H9 (cell line): ENCODE measurements at regions not wholly inside any gene's neighbourhood (a gene's known extent, or its start where the extent isn't known, plus 50 kb on each side); places are given as distances from the start of the nearest gene placed in this dataset.

Experiments
- DNase-seq: peaks from one replicate; pipeline ENCODE4 v3.0.0-alpha.2; 2017
- H2AFZ ChIP-seq: one replicate; pipeline ENCODE4 v1.6.1; 2013; ENCODE audit warnings: mild to moderate bottlenecking, low read length, control low read depth, moderate library complexity
- H2AK5ac ChIP-seq: 2 replicates; pipeline ENCODE4 v1.6.1; 2013; ENCODE audit warnings: low read length, control low read depth, mixed read lengths; ENCODE audit not compliant: insufficient read length
- H2BK120ac ChIP-seq: one replicate; pipeline ENCODE4 v1.6.1; 2013; ENCODE audit warnings: low read depth, mild to moderate bottlenecking, low read length, control low read depth, inconsistent platforms; ENCODE audit not compliant: poor library complexity, severe bottlenecking
- H2BK12ac ChIP-seq: 2 replicates; pipeline ENCODE4 v1.6.1; 2013; ENCODE audit warnings: low read length, control low read depth, mixed read lengths, low read depth; ENCODE audit not compliant: insufficient read length
- H2BK15ac ChIP-seq: 2 replicates; pipeline ENCODE4 v1.6.1; 2013; ENCODE audit warnings: low read depth, low read length, control low read depth
- H2BK20ac ChIP-seq: one replicate; pipeline ENCODE4 v1.6.1; 2013; ENCODE audit warnings: low read depth, mild to moderate bottlenecking, low read length, control low read depth, inconsistent platforms; ENCODE audit not compliant: poor library complexity, severe bottlenecking
- H2BK5ac ChIP-seq: 2 replicates; pipeline ENCODE4 v1.6.1; 2013; ENCODE audit warnings: low read length, control low read depth, mixed read lengths; ENCODE audit not compliant: insufficient read length
- H3K14ac ChIP-seq: 2 replicates; pipeline ENCODE4 v1.6.1; 2013; ENCODE audit warnings: low read length, control low read depth; ENCODE audit not compliant: insufficient read depth
- H3K18ac ChIP-seq: 2 replicates; pipeline ENCODE4 v1.6.1; 2013; ENCODE audit warnings: low read depth, mild to moderate bottlenecking, mixed read lengths, low read length, control low read depth; ENCODE audit not compliant: insufficient read length
- H3K23ac ChIP-seq: 2 replicates; pipeline ENCODE4 v1.6.1; 2013; ENCODE audit warnings: low read length, control low read depth, mixed read lengths, low read depth; ENCODE audit not compliant: insufficient read length
- H3K23me2 ChIP-seq: 2 replicates; pipeline ENCODE4 v1.6.1; 2013; ENCODE audit warnings: low read depth, mild to moderate bottlenecking, mixed read lengths, low read length, control low read depth; ENCODE audit not compliant: insufficient read length, poor library complexity, severe bottlenecking
- H3K27ac ChIP-seq: 2 replicates; pipeline ENCODE4 v1.5.1; 2013; ENCODE audit warnings: low read length, control low read depth, mixed read lengths, low read depth; ENCODE audit not compliant: insufficient read length
- H3K27me3 ChIP-seq: 2 replicates; pipeline ENCODE4 v1.6.1; 2013; ENCODE audit warnings: low read length, control low read depth, inconsistent platforms; ENCODE audit not compliant: insufficient read depth
- H3K4ac ChIP-seq: 2 replicates; pipeline ENCODE4 v1.6.1; 2013; ENCODE audit warnings: low read depth, mild to moderate bottlenecking, control low read depth, inconsistent platforms, low read length, moderate library complexity
- H3K4me1 ChIP-seq: 2 replicates; pipeline ENCODE4 v1.6.1; 2013; ENCODE audit warnings: low read length, control low read depth, inconsistent platforms; ENCODE audit not compliant: insufficient read depth
- H3K4me2 ChIP-seq: 2 replicates; pipeline ENCODE4 v1.6.1; 2013; ENCODE audit warnings: low read length, control low read depth, mixed read lengths; ENCODE audit not compliant: insufficient read length, insufficient read depth
- H3K56ac ChIP-seq: 2 replicates; pipeline ENCODE4 v1.6.1; 2013; ENCODE audit warnings: low read depth, mild to moderate bottlenecking, mixed read lengths, low read length, control low read depth; ENCODE audit not compliant: insufficient read length
- H3K79me1 ChIP-seq: 2 replicates; pipeline ENCODE4 v1.6.1; 2013; ENCODE audit warnings: low read depth, mild to moderate bottlenecking, moderate library complexity, low read length, control low read depth, inconsistent platforms; ENCODE audit not compliant: insufficient read depth, poor library complexity, severe bottlenecking
- H3K79me2 ChIP-seq: 2 replicates; pipeline ENCODE4 v1.6.1; 2013; ENCODE audit warnings: low read length, control low read depth, inconsistent platforms; ENCODE audit not compliant: insufficient read depth
- H3K9ac ChIP-seq: 2 replicates; pipeline ENCODE4 v1.6.1; 2013; ENCODE audit warnings: low read length, control low read depth, mixed read lengths; ENCODE audit not compliant: insufficient read length; ENCODE audit errors: extremely low read depth
- H3K9me3 ChIP-seq: one replicate; pipeline ENCODE4 v1.6.1; 2013; ENCODE audit warnings: low read depth, low read length, inconsistent platforms; ENCODE audit not compliant: control insufficient read depth
- H3T11ph ChIP-seq: one replicate; pipeline ENCODE4 v1.6.1; 2013; ENCODE audit warnings: mild to moderate bottlenecking, low read length, control low read depth, inconsistent platforms
- H4K20me1 ChIP-seq: one replicate; pipeline ENCODE4 v1.6.1; 2013; ENCODE audit not compliant: control insufficient read depth, insufficient read length, insufficient read depth
- H4K5ac ChIP-seq: 2 replicates; pipeline ENCODE4 v1.6.1; 2013; ENCODE audit warnings: low read depth, mild to moderate bottlenecking, mixed read lengths, low read length, control low read depth; ENCODE audit not compliant: insufficient read length
- H4K8ac ChIP-seq: replicated peaks from 2 replicates; pipeline ENCODE4 v1.6.1; 2013; ENCODE audit warnings: low read length, control low read depth, mixed read lengths, low read depth; ENCODE audit not compliant: insufficient read length
- H4K91ac ChIP-seq: 2 replicates; pipeline ENCODE4 v1.6.1; 2013; ENCODE audit warnings: low read depth, mild to moderate bottlenecking, moderate library complexity, mixed read lengths, low read length, control low read depth; ENCODE audit not compliant: insufficient read length
- H3K27ac Mint-ChIP-seq, 3 experiments: 2 replicates in 2 of 3; 3 replicates in 1 of 3; pipeline ENCODE4 v1.8.0; 2020 to 2021; ENCODE audit warnings: mixed read lengths in 3 of 3, mild to moderate bottlenecking in 1 of 3, moderate library complexity in 1 of 3
- H3K27me3 Mint-ChIP-seq: 2 replicates; pipeline ENCODE4 v1.8.0; 2021; ENCODE audit warnings: low read depth, mild to moderate bottlenecking, moderate library complexity, mixed read lengths
- H3K36me3 Mint-ChIP-seq, 3 experiments: 2 replicates in 2 of 3; 3 replicates in 1 of 3; pipeline ENCODE4 v1.8.0; 2020 to 2021; ENCODE audit warnings: low read depth in 3 of 3, mixed read lengths in 3 of 3; ENCODE audit not compliant: insufficient read depth in 1 of 3
- H3K4me1 Mint-ChIP-seq, 2 experiments: 2 replicates each; pipeline ENCODE4 v1.8.0; 2020; ENCODE audit warnings: mixed read lengths in 2 of 2
- H3K4me3 Mint-ChIP-seq, 2 experiments: 2 replicates in 1 of 2; 3 replicates in 1 of 2; pipeline ENCODE4 v1.8.0; 2020 to 2021; ENCODE audit warnings: mild to moderate bottlenecking in 2 of 2, mixed read lengths in 2 of 2, moderate library complexity in 1 of 2
- H3K9me3 Mint-ChIP-seq, 2 experiments: 2 replicates in 1 of 2; 3 replicates in 1 of 2; pipeline ENCODE4 v1.8.0; 2020; ENCODE audit warnings: mild to moderate bottlenecking in 2 of 2, mixed read lengths in 2 of 2, moderate library complexity in 1 of 2
- WGBS: extraction: QIAGEN DNeasy Blood & Tissue Kit; methylation state at CpG from one replicate; pipeline ENCODE4 v1.1.7; 2013; ENCODE audit warnings: missing lambda C conversion rate, low lambda C conversion rate, mixed read lengths; ENCODE audit not compliant: insufficient read length; ENCODE audit errors: extremely low coverage; 5-methylcytosine and 5-hydroxymethylcytosine counted together
- TF ChIP-seq, protein P1 (sequence below): fragments of 200-600 bp; sonication (generic); conservative IDR thresholded peaks from 3 replicates; pipeline ENCODE4 v1.8.0; 2021; ENCODE audit warnings: antibody characterized with exemption, mild to moderate bottlenecking

DNA sequence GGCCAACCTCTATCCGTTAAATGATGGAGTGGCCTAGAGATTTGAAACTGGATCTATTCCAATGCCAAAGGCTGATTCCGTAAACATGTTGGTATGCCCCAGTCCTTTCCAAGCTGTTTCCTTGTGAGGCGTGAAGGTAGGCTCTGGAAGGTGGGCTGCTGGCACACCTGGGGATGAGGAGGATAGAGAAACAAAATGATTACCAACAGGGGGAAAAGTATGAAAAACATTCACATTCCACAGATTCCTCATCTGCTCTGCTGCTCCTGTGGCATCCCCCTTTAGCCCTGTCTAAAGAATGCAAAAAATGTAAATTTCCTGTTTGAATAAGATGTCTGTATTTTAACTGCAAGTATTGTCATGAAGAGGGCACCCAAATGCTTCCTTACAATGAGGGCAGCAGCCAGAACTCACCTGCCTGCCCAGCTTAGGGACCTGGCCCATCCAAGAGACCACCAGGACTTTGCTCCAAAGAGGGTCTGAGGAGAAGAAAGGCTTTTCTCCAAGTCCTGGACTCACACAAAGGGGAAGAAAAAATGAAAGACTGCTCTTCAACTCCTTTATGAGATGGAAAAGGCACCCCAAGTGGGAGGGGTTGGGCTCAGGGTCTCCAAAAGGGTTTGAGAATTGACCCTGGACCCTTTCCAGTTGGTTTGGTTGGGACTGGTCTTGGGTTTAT lies 132.3 kb upstream of the PELI1 start:
- H2BK15ac ChIP-seq, result no peak overlapping the region
- no peak overlapping the region; the same call in 1 of the 2 replicates for H3K4ac ChIP-seq
- H3K27me3 ChIP-seq, result no peaks in the 10 kb centered on the region
- H3K9me3 Mint-ChIP-seq, result peaks cover 0 to 3% of the 10 kb centered on the region in 2 experiments; a peak in 1 of 5 replicates
- peak; percentile 78 for DNase-seq
- no peak overlapping the region for H3K56ac ChIP-seq
- no peaks in the 10 kb centered on the region for H3K27me3 Mint-ChIP-seq
- 0 out of 2 replicates have a peak overlapping the region, but pooled peaks have one; percentile 38 for H3K14ac ChIP-seq
- H2BK120ac ChIP-seq, result peak overlapping the region; percentile 70
- H2AK5ac ChIP-seq, result no peak overlapping the region
- TF ChIP-seq, protein P1, sequence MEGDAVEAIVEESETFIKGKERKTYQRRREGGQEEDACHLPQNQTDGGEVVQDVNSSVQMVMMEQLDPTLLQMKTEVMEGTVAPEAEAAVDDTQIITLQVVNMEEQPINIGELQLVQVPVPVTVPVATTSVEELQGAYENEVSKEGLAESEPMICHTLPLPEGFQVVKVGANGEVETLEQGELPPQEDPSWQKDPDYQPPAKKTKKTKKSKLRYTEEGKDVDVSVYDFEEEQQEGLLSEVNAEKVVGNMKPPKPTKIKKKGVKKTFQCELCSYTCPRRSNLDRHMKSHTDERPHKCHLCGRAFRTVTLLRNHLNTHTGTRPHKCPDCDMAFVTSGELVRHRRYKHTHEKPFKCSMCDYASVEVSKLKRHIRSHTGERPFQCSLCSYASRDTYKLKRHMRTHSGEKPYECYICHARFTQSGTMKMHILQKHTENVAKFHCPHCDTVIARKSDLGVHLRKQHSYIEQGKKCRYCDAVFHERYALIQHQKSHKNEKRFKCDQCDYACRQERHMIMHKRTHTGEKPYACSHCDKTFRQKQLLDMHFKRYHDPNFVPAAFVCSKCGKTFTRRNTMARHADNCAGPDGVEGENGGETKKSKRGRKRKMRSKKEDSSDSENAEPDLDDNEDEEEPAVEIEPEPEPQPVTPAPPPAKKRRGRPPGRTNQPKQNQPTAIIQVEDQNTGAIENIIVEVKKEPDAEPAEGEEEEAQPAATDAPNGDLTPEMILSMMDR, result no peak
- H3K9ac ChIP-seq, result no peak overlapping the region
- peak overlapping the region; percentile 23 for H4K91ac ChIP-seq
- H4K20me1 ChIP-seq, result no peaks in the 10 kb centered on the region
- no peaks in the 10 kb centered on the region for H3K79me2 ChIP-seq
- no peaks in the 10 kb centered on the region for H3K23me2 ChIP-seq
- no peak overlapping the region for H2BK12ac ChIP-seq
- no peaks in the 10 kb centered on the region for H3K79me1 ChIP-seq
- H3K18ac ChIP-seq, result peak overlapping the region; percentile 41
- no peak overlapping the region for H3T11ph ChIP-seq
- H3K4me2 ChIP-seq, result peak overlapping the region; percentile 27
- H3K4me1 ChIP-seq, result peaks cover 30% of the 10 kb centered on the region
- H3K4me3 Mint-ChIP-seq, result peak overlapping the region; percentile 9 to 58; a peak in 4 of 5 replicates
- H2AFZ ChIP-seq, result no peak overlapping the region
- H3K4me1 Mint-ChIP-seq, result peaks cover 74 to 77% of the 10 kb centered on the region in 2 experiments
- no peak overlapping the region for H2BK20ac ChIP-seq
- no peak overlapping the region for H2BK5ac ChIP-seq
- no peak overlapping the region for H3K23ac ChIP-seq
- no peak overlapping the region for H4K8ac ChIP-seq
- H3K36me3 Mint-ChIP-seq, result peaks cover 5 to 15% (median 7%) of the 10 kb centered on the region in 3 experiments
- no CpG with 5 or more reads among the region's 3 CpGs for WGBS
- peak overlapping the region; percentile 94 to 98 (median 97) for H3K27ac Mint-ChIP-seq
- no peak overlapping the region for H4K5ac ChIP-seq
- no peaks in the 10 kb centered on the region for H3K9me3 ChIP-seq
- H3K27ac ChIP-seq, result peak overlapping the region; percentile 79
